Activated naive CD4-positive, alpha-beta T cell treated with anti-CD3 and anti-CD28 coated beads for 36 hours (primary cell): ENCODE measurements at regions not wholly inside any gene's neighbourhood (a gene's known extent, or its start where the extent isn't known, plus 50 kb on each side); places are given as distances from the start of the nearest gene placed in this dataset.

Source experiments
- CTCF ChIA-PET: fragments of 350-600 bp; sonication (Branson Sonifier 250); formaldehyde crosslinking; loops from one replicate; lab custom pipeline; 2021; ENCODE audit warnings: antibody characterized with exemption; lab: Charles Lee
- DNase-seq: peaks from one replicate; pipeline ENCODE4 v3.0.0-alpha.2; 2020
- H3K27ac Mint-ChIP-seq: one replicate; pipeline ENCODE4 v1.8.0; 2021; ENCODE audit warnings: mild to moderate bottlenecking, mixed read lengths
- H3K27me3 Mint-ChIP-seq: one replicate; pipeline ENCODE4 v1.8.0; 2021; ENCODE audit warnings: low read depth, mixed read lengths
- H3K36me3 Mint-ChIP-seq: one replicate; pipeline ENCODE4 v1.8.0; 2021; ENCODE audit warnings: low read depth, mixed read lengths
- H3K4me1 Mint-ChIP-seq: one replicate; pipeline ENCODE4 v1.8.0; 2021; ENCODE audit warnings: low read depth, mixed read lengths
- H3K4me3 Mint-ChIP-seq: one replicate; pipeline ENCODE4 v1.8.0; 2021; ENCODE audit warnings: mild to moderate bottlenecking, moderate library complexity, mixed read lengths
- H3K9me3 Mint-ChIP-seq: one replicate; pipeline ENCODE4 v1.8.0; 2021; ENCODE audit warnings: mixed read lengths
- intact Hi-C: fragments of 100-400 bp; cut with micrococcal nuclease; formaldehyde crosslinking; loops from one replicate; pipeline ENCODE4 v1.15.1; 2023

DNA sequence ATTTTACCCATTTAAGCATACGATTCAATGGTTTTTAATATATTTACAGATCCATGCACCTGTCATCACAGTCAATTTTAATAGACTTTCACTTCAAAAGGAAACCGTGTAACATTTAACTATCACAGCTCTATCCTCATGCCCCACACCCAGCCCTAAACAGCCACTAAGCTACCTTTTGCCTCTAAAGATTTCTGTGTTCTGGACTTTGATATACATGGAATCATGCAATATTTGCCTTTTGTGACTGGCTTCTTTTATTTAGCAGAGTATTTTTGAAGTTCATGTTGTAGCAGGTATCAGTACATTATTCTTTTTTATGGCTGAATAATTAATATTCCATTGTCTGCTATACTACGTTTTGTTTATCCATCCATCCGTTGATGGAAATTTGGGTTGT lies 50.3 kb upstream of the STX16 start:
- H3K27ac Mint-ChIP-seq, result no peak overlapping the region
- H3K27me3 Mint-ChIP-seq, result no peaks in the 10 kb centered on the region
- H3K36me3 Mint-ChIP-seq, result no peaks in the 10 kb centered on the region
- peaks cover 2% of the 10 kb centered on the region for H3K9me3 Mint-ChIP-seq
- no peak for DNase-seq
- no peak overlapping the region for H3K4me3 Mint-ChIP-seq
- intact Hi-C loops, result no loop called here
- H3K4me1 Mint-ChIP-seq, result no peaks in the 10 kb centered on the region
- CTCF ChIA-PET, result interaction anchor here (0.6 kb wide), 1 partner anchor 102 kb away, joined by 3 read pairs; no protein-coding TSS in a partner anchor

DNA sequence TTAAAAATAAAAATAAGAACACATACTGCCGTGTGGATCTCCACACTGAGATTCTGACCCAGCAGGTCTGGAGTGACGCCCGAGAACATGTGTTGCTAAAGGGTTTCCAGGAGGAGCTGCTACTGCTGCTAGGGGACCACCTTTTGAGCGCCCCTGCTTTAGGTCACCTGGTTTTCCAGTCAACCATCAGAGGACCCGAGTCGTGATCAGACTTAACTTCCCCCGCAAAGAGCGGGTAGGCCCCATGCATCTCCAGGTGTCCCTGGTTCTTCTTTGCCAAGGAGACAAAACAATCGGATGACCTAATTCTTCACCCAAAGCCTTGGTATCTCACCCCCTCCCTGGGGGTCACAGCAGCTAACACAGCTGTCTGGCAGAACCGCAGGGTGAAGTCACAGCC lies 51.1 kb upstream of the STX16 start:
- H3K4me1 Mint-ChIP-seq, result no peaks in the 10 kb centered on the region
- intact Hi-C loops, result no loop called here
- no peak overlapping the region for H3K27ac Mint-ChIP-seq
- H3K27me3 Mint-ChIP-seq, result no peaks in the 10 kb centered on the region
- no peak overlapping the region for H3K4me3 Mint-ChIP-seq
- DNase-seq, result no peak
- CTCF ChIA-PET, result no interaction called here
- H3K9me3 Mint-ChIP-seq, result peaks cover 2% of the 10 kb centered on the region
- no peaks in the 10 kb centered on the region for H3K36me3 Mint-ChIP-seq

DNA sequence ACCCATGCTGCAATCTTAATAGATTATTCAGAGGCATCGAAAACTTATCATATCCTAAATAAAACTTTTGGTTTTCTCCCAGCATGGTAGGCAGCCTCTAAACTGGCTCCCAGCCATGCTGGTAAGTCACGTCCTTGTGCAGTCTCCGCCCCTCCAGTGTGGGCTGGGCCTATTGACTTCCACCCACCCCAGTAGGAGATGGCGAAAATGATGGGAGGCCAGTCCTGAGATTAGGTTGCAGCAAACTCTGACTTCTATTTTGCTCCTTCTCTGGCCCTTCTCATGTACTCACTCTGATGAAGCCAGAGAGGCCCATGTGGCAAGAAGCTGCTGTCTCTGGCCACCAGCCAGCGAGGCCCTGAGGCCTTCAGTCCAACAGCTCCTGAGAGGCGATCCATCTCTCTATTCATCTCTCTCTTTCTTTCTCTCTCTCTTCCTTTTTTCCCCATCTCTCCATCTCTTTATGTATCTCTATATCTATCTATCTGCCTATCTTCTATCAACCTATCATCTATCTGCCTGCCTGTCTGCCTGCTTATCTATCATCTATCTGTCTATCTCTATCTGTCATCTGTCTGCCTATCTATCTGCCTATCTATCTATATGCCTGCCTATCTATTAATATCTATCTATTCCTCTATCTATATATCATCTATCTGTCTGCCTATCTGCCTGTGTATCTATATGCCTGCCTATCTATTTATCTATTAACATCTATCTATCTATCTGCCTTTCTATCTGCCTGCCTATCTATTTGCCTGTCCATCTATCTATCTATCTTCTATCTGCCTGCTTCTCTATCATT lies 52.7 kb upstream of the STX16 start:
- Mint-ChIP-seq H3K9me3 (peaks cover 2% of the 10 kb centered on the region), H3K27ac (no peak overlapping the region), H3K4me3 (no peak overlapping the region), H3K36me3 (no peaks in the 10 kb centered on the region), H3K27me3 (peaks cover under 1% of the 10 kb centered on the region), H3K4me1 (no peaks in the 10 kb centered on the region)
- no peak for DNase-seq
- CTCF ChIA-PET, result no interaction called here
- intact Hi-C loops, result no loop called here

- no peaks in the 10 kb centered on the region for H3K4me1 Mint-ChIP-seq
- H3K4me3 Mint-ChIP-seq, result no peak overlapping the region
- no peak for DNase-seq
- intact Hi-C loops, result no loop called here
- no peak overlapping the region for H3K27ac Mint-ChIP-seq
- CTCF ChIA-PET, result interaction anchor here (0.6 kb wide), 1 partner anchor 53 kb away, joined by 3 read pairs; no protein-coding TSS in a partner anchor
- H3K36me3 Mint-ChIP-seq, result no peaks in the 10 kb centered on the region
- H3K9me3 Mint-ChIP-seq, result no peaks in the 10 kb centered on the region
- H3K27me3 Mint-ChIP-seq, result peaks cover 3% of the 10 kb centered on the region
Measured at GRCh38 chr20:58597249-58597891, 53.7 kb upstream of the STX16 start.

GRCh38 chr20:58596750-58597248 lies 54.3 kb upstream of the STX16 start:
- Mint-ChIP-seq H3K27me3 (peaks cover 3% of the 10 kb centered on the region), H3K4me1 (no peaks in the 10 kb centered on the region), H3K27ac (no peak overlapping the region), H3K4me3 (no peak overlapping the region), H3K36me3 (no peaks in the 10 kb centered on the region), H3K9me3 (no peaks in the 10 kb centered on the region)
- CTCF ChIA-PET, result no interaction called here
- no peak for DNase-seq
- intact Hi-C loops, result no loop called here

DNA sequence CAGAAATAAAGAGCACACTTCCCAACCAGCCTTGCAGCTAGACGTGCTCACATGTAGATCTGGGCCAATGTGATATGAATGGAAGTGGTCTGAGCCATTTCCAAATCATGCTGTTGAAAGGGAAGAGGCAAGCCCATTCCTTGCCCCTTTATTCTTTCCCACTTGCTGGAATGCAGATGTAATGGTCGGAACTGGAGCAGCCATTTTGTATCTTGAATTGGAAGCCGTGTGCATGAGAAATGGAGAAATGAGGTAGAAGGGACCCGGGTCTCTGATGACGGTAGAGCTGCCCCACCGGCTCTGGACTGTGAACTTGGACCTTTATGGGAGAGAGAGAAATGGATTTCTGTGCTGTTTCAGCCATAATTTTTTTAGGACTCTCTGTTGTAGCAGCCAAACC lies 54.8 kb upstream of the STX16 start:
- Mint-ChIP-seq H3K36me3 (no peaks in the 10 kb centered on the region), H3K9me3 (no peaks in the 10 kb centered on the region), H3K27me3 (peaks cover 5% of the 10 kb centered on the region), H3K4me1 (no peaks in the 10 kb centered on the region), H3K27ac (no peak overlapping the region), H3K4me3 (no peak overlapping the region)
- CTCF ChIA-PET, result no interaction called here
- DNase-seq, result no peak
- intact Hi-C loops, result no loop called here

DNA sequence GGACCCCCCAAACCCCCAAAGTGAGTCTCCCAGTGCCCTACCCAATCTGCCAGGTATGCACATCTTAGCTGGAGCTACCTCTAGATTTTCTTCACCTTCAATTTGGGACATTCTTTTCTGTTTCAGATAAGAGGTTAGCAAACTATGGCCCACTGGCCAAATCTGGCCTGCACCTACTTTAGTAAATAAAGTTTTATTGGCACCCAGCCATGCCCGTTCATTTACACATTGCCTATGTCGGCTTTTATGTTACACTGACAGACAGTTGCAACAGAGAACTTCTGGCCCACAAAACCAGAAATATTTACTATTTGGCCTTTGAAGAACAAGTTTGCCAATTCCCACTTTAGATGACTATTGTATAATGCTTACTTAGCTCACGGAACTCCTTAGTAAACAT lies 55.9 kb upstream of the STX16 start:
- Mint-ChIP-seq H3K4me3 (no peak overlapping the region), H3K4me1 (no peaks in the 10 kb centered on the region), H3K36me3 (no peaks in the 10 kb centered on the region), H3K27ac (no peak overlapping the region), H3K27me3 (peaks cover 5% of the 10 kb centered on the region), H3K9me3 (no peaks in the 10 kb centered on the region)
- CTCF ChIA-PET, result no interaction called here
- intact Hi-C loops, result no loop called here
- DNase-seq, result no peak

- no peak overlapping the region for H3K4me3 Mint-ChIP-seq
- CTCF ChIA-PET, result interaction anchor here (0.7 kb wide), 1 partner anchor 9 kb away, joined by 4 read pairs; no protein-coding TSS in a partner anchor
- peaks cover 5% of the 10 kb centered on the region for H3K27me3 Mint-ChIP-seq
- H3K4me1 Mint-ChIP-seq, result no peaks in the 10 kb centered on the region
- no peak overlapping the region for H3K27ac Mint-ChIP-seq
- H3K36me3 Mint-ChIP-seq, result no peaks in the 10 kb centered on the region
- H3K9me3 Mint-ChIP-seq, result no peaks in the 10 kb centered on the region
- DNase-seq, result no peak
- intact Hi-C loops, result no loop called here
Measured at GRCh38 chr20:58593880-58594638, 57.0 kb upstream of the STX16 start.

GRCh38 chr20:58592076-58592695 lies 58.9 kb upstream of the STX16 start:
- CTCF ChIA-PET, result no interaction called here
- H3K27me3 Mint-ChIP-seq, result peaks cover 5% of the 10 kb centered on the region

DNA sequence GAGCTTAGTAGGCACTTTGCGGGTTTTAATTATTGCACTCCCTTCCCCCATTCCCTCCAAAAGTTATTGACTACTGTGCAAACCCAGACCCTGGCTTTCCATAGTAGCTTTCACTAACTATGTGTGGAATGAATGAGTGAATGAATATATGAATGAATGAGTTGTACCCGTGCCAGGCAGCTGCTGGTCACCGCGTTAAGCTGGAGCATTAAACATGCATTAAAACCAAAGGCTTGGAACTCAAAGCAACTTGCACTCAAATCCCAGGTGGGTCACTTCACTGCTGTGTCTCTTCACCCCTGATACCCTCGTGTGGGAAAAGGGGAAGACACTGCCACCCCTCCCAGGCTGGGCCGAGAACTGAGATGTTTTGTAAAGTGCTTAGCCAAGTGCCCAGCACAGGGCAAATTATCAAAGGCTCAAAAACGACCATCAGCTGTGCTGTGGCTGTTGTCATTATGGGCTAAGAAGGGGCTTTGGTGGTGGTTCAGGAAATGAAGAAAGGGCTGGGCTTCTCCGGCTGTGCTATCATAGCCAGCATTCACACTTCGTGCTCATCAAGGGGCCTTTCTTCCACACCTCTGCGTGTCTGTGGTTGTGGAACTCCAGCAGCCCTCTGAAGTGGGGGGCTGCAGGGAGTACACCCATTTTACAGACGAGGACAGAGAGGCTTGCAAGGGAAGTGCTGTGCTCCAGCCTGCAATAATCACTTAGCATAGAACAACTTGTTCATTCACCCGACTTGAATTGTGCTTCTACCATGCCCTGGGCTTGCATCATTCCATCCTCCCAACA lies 60.2 kb upstream of the STX16 start:
- intact Hi-C loops, result no loop called here
- Mint-ChIP-seq H3K4me1 (no peaks in the 10 kb centered on the region), H3K4me3 (no peak overlapping the region), H3K9me3 (no peaks in the 10 kb centered on the region), H3K27me3 (peaks cover 5% of the 10 kb centered on the region), H3K36me3 (no peaks in the 10 kb centered on the region), H3K27ac (no peak overlapping the region)
- no peak for DNase-seq
- CTCF ChIA-PET, result no interaction called here

More at GRCh38 chr20:58592076-58592695, 58.9 kb upstream of the STX16 start:
- Mint-ChIP-seq H3K36me3 (no peaks in the 10 kb centered on the region), H3K4me1 (no peaks in the 10 kb centered on the region), H3K9me3 (no peaks in the 10 kb centered on the region), H3K4me3 (no peak overlapping the region), H3K27ac (no peak overlapping the region)
- intact Hi-C loops, result no loop called here
- no peak for DNase-seq

DNA sequence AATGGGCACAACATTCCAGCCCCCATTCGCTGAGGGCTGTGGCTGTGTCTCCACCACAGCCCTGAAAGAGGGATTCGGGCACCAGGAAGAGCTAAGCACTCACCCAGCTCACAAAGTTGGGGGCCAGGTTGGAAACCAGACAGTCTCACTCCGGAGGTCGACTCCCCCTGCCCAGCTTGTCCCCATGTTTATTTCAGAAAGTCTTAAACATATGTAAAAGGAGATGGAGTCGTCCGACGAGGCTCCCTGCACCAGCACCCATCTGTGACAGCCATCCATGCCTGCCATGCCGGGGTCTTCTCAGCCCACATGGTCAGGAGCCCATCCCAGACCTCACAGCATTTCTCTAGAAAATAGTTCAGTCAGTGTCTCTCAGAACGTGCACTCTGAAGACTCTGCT lies 63.6 kb upstream of the STX16 start:
- H3K9me3 Mint-ChIP-seq, result peaks cover 3% of the 10 kb centered on the region
- H3K4me1 Mint-ChIP-seq, result no peaks in the 10 kb centered on the region
- CTCF ChIA-PET, result no interaction called here
- H3K36me3 Mint-ChIP-seq, result no peaks in the 10 kb centered on the region
- H3K4me3 Mint-ChIP-seq, result no peak overlapping the region
- peaks cover 7% of the 10 kb centered on the region for H3K27me3 Mint-ChIP-seq
- intact Hi-C loops, result no loop called here
- DNase-seq, result no peak
- no peak overlapping the region for H3K27ac Mint-ChIP-seq
